Stomach smooth muscle (tissue), 2 donors: ENCODE measurements at regions not wholly inside any gene's neighbourhood (a gene's known extent, or its start where the extent isn't known, plus 50 kb on each side); places are given as distances from the start of the nearest gene placed in this dataset.

Experiments used
- H3K27ac ChIP-seq: one replicate; pipeline ENCODE4 v1.7.0; 2013; ENCODE audit warnings: mild to moderate bottlenecking, low read length, inconsistent platforms
- H3K27me3 ChIP-seq, 2 donors: one replicate each; pipeline ENCODE4 v1.7.0; 2013; ENCODE audit warnings: low read length in 2 of 2; ENCODE audit not compliant: insufficient read depth in 2 of 2, control insufficient read depth in 1 of 2
- H3K36me3 ChIP-seq, 2 donors: one replicate each; pipeline ENCODE4 v1.7.0; 2013; ENCODE audit warnings: low read length in 2 of 2; ENCODE audit not compliant: control insufficient read depth in 2 of 2, insufficient read depth in 2 of 2
- H3K4me1 ChIP-seq: one replicate; pipeline ENCODE4 v1.7.0; 2013; ENCODE audit warnings: low read length; ENCODE audit not compliant: control insufficient read depth, insufficient read depth
- H3K4me3 ChIP-seq, 2 donors: one replicate each; pipeline ENCODE4 v1.7.0; 2013; ENCODE audit warnings: low read length in 2 of 2
- H3K9ac ChIP-seq, 2 donors: one replicate each; pipeline ENCODE4 v1.7.0; 2013; ENCODE audit warnings: low read length in 2 of 2, mild to moderate bottlenecking in 1 of 2
- H3K9me3 ChIP-seq, 2 donors: one replicate each; pipeline ENCODE4 v1.7.0; 2013; ENCODE audit warnings: low read length in 2 of 2; ENCODE audit not compliant: control insufficient read depth in 2 of 2
- donor health status: healthy.
- donor health status: Pancreatic carcinoma.

GRCh38 chr1:194331758-194332157 lies 1145.3 kb upstream of the B3GALT2 start:
- Histone ChIP-seq H3K36me3 (no peaks in the 10 kb centered on the region), H3K4me1 (no peaks in the 10 kb centered on the region), H3K9me3 (no peaks in the 10 kb centered on the region), H3K27ac (no peak overlapping the region), H3K4me3 (no peak overlapping the region), H3K27me3 (no peaks in the 10 kb centered on the region), H3K9ac (no peak overlapping the region)

- Histone ChIP-seq H3K36me3 (no peaks in the 10 kb centered on the region), H3K27me3 (no peaks in the 10 kb centered on the region), H3K27ac (no peak overlapping the region), H3K9ac (no peak overlapping the region), H3K9me3 (no peaks in the 10 kb centered on the region), H3K4me1 (no peaks in the 10 kb centered on the region), H3K4me3 (no peak overlapping the region)
These were observed 1136.3 kb upstream of the B3GALT2 start for GRCh38 chr1:194322751-194323150.

- H3K36me3 ChIP-seq = no peaks in the 10 kb centered on the region
- H3K4me3 ChIP-seq = no peak overlapping the region
- no peaks in the 10 kb centered on the region for H3K27me3 ChIP-seq
- H3K27ac ChIP-seq = no peak overlapping the region
- no peaks in the 10 kb centered on the region for H3K4me1 ChIP-seq
- no peaks in the 10 kb centered on the region for H3K9me3 ChIP-seq
- H3K9ac ChIP-seq = no peak overlapping the region
These were observed 1132.4 kb upstream of the B3GALT2 start for GRCh38 chr1:194318790-194319280.

- Histone ChIP-seq H3K4me1 (no peaks in the 10 kb centered on the region), H3K9ac (no peak overlapping the region), H3K27me3 (no peaks in the 10 kb centered on the region), H3K27ac (no peak overlapping the region), H3K36me3 (no peaks in the 10 kb centered on the region), H3K9me3 (no peaks in the 10 kb centered on the region), H3K4me3 (no peak overlapping the region)
These were observed 1123.3 kb upstream of the B3GALT2 start for GRCh38 chr1:194309697-194310096.

GRCh38 chr1:194309269-194309668 lies 1122.9 kb upstream of the B3GALT2 start:
- H3K36me3 ChIP-seq = no peaks in the 10 kb centered on the region
- no peak overlapping the region for H3K4me3 ChIP-seq
- H3K9ac ChIP-seq = no peak overlapping the region
- no peaks in the 10 kb centered on the region for H3K4me1 ChIP-seq
- H3K27me3 ChIP-seq = no peaks in the 10 kb centered on the region
- H3K9me3 ChIP-seq = no peaks in the 10 kb centered on the region
- no peak overlapping the region for H3K27ac ChIP-seq

- H3K36me3 ChIP-seq = no peaks in the 10 kb centered on the region
- H3K27me3 ChIP-seq = no peaks in the 10 kb centered on the region
- H3K4me3 ChIP-seq = no peak overlapping the region
- no peak overlapping the region for H3K9ac ChIP-seq
- no peak overlapping the region for H3K27ac ChIP-seq
- no peaks in the 10 kb centered on the region for H3K4me1 ChIP-seq
- no peaks in the 10 kb centered on the region for H3K9me3 ChIP-seq
These were observed 1114.4 kb upstream of the B3GALT2 start for GRCh38 chr1:194300776-194301175.

- H3K36me3 ChIP-seq = no peaks in the 10 kb centered on the region
These were observed 1113.9 kb upstream of the B3GALT2 start for GRCh38 chr1:194300340-194300739.

GRCh38 chr1:194298007-194298598 lies 1111.7 kb upstream of the B3GALT2 start:
- no peak overlapping the region for H3K27ac ChIP-seq
- H3K27me3 ChIP-seq = no peaks in the 10 kb centered on the region
- H3K36me3 ChIP-seq = no peaks in the 10 kb centered on the region
- H3K9me3 ChIP-seq = no peaks in the 10 kb centered on the region
- no peak overlapping the region for H3K9ac ChIP-seq
- no peaks in the 10 kb centered on the region for H3K4me1 ChIP-seq
- no peak overlapping the region for H3K4me3 ChIP-seq

More at GRCh38 chr1:194300340-194300739, 1113.9 kb upstream of the B3GALT2 start:
- Histone ChIP-seq H3K9me3 (no peaks in the 10 kb centered on the region), H3K27ac (no peak overlapping the region), H3K9ac (no peak overlapping the region), H3K4me1 (no peaks in the 10 kb centered on the region), H3K27me3 (no peaks in the 10 kb centered on the region), H3K4me3 (no peak overlapping the region)

- H3K4me1 ChIP-seq = no peaks in the 10 kb centered on the region
- H3K9me3 ChIP-seq = no peaks in the 10 kb centered on the region
- H3K36me3 ChIP-seq = no peaks in the 10 kb centered on the region
- H3K27ac ChIP-seq = no peak overlapping the region
- H3K4me3 ChIP-seq = no peak overlapping the region
- H3K9ac ChIP-seq = no peak overlapping the region
- no peaks in the 10 kb centered on the region for H3K27me3 ChIP-seq
These were observed 1110.7 kb upstream of the B3GALT2 start for GRCh38 chr1:194297094-194297493.

GRCh38 chr1:194296201-194296600 lies 1109.8 kb upstream of the B3GALT2 start:
- H3K4me3 ChIP-seq = no peak overlapping the region
- H3K4me1 ChIP-seq = no peaks in the 10 kb centered on the region
- no peak overlapping the region for H3K27ac ChIP-seq
- no peak overlapping the region for H3K9ac ChIP-seq
- no peaks in the 10 kb centered on the region for H3K36me3 ChIP-seq
- H3K9me3 ChIP-seq = no peaks in the 10 kb centered on the region
- H3K27me3 ChIP-seq = no peaks in the 10 kb centered on the region

- no peaks in the 10 kb centered on the region for H3K9me3 ChIP-seq
- H3K4me3 ChIP-seq = no peak overlapping the region
- no peaks in the 10 kb centered on the region for H3K36me3 ChIP-seq
- H3K27me3 ChIP-seq = no peaks in the 10 kb centered on the region
- no peaks in the 10 kb centered on the region for H3K4me1 ChIP-seq
- H3K27ac ChIP-seq = no peak overlapping the region
- no peak overlapping the region for H3K9ac ChIP-seq
These were observed 1109.3 kb upstream of the B3GALT2 start for GRCh38 chr1:194295685-194296084.
